Spinal cord (tissue), 9 donors: ENCODE measurements at regions not wholly inside any gene's neighbourhood (a gene's known extent, or its start where the extent isn't known, plus 50 kb on each side); places are given as distances from the start of the nearest gene placed in this dataset.

ENCODE experiments used
- DNase-seq, 6 donors: peaks; one replicate each; pipeline versions ENCODE4 v3.0.0 to v3.0.0-alpha.2; 2013 to 2015; ENCODE audit warnings: low spot score in 6 of 6, low read depth in 4 of 6
- H3K27ac ChIP-seq: one replicate; pipeline ENCODE4 v1.5.1; 2013; ENCODE audit warnings: low read depth, low read length, control low read depth
- H3K27me3 ChIP-seq: one replicate; pipeline ENCODE4 v1.6.1; 2013; ENCODE audit warnings: low read length; ENCODE audit not compliant: control insufficient read depth, insufficient read depth
- H3K36me3 ChIP-seq: one replicate; pipeline ENCODE4 v1.6.1; 2013; ENCODE audit warnings: low read length; ENCODE audit not compliant: control insufficient read depth, insufficient read depth
- H3K4me1 ChIP-seq: one replicate; pipeline ENCODE4 v1.6.1; 2013; ENCODE audit warnings: low read length; ENCODE audit not compliant: control insufficient read depth, insufficient read depth
- H3K4me3 ChIP-seq: one replicate; pipeline ENCODE4 v1.5.1; 2013; ENCODE audit warnings: low read depth, low read length, control low read depth
- H3K9me3 ChIP-seq: one replicate; pipeline ENCODE4 v1.6.1; 2013; ENCODE audit warnings: low read length; ENCODE audit not compliant: control insufficient read depth, insufficient read depth
- WGBS: methylation state at CpG from one replicate; pipeline ENCODE4 v1.1.5; 2013; ENCODE audit warnings: missing lambda C conversion rate; ENCODE audit not compliant: insufficient coverage; 5-methylcytosine and 5-hydroxymethylcytosine counted together
- donor health status: healthy.

GRCh38 chr2:142330458-142330857 lies 199.6 kb upstream of the LRP1B start:
- no peaks in the 10 kb centered on the region for H3K36me3 ChIP-seq
- H3K4me1 ChIP-seq, result no peaks in the 10 kb centered on the region
- WGBS, result no CpG with 5 or more reads among the region's 1 CpG
- peak in 1 of 6 donors; percentile 30 for DNase-seq
- H3K27ac ChIP-seq, result no peak overlapping the region
- no peak overlapping the region for H3K4me3 ChIP-seq
- H3K27me3 ChIP-seq, result no peaks in the 10 kb centered on the region
- H3K9me3 ChIP-seq, result no peaks in the 10 kb centered on the region

- Histone ChIP-seq H3K4me1 (no peaks in the 10 kb centered on the region), H3K36me3 (no peaks in the 10 kb centered on the region), H3K27ac (no peak overlapping the region), H3K9me3 (no peaks in the 10 kb centered on the region), H3K4me3 (no peak overlapping the region), H3K27me3 (no peaks in the 10 kb centered on the region)
- peak in 1 of 6 donors; percentile 12 for DNase-seq
These were observed 195.1 kb upstream of the LRP1B start for GRCh38 chr2:142325870-142326269.

- no peaks in the 10 kb centered on the region for H3K9me3 ChIP-seq
- H3K36me3 ChIP-seq, result no peaks in the 10 kb centered on the region
- H3K27me3 ChIP-seq, result no peaks in the 10 kb centered on the region
- no peaks in the 10 kb centered on the region for H3K4me1 ChIP-seq
- WGBS, result 86% methylated on average over 1 of the region's 1 CpG
- no peak overlapping the region for H3K27ac ChIP-seq
- no peak for DNase-seq
- H3K4me3 ChIP-seq, result no peak overlapping the region
These were observed 192.4 kb upstream of the LRP1B start for GRCh38 chr2:142323206-142323605.

- H3K9me3 ChIP-seq, result no peaks in the 10 kb centered on the region
- H3K27ac ChIP-seq, result no peak overlapping the region
- no peaks in the 10 kb centered on the region for H3K27me3 ChIP-seq
- no peaks in the 10 kb centered on the region for H3K36me3 ChIP-seq
- H3K4me1 ChIP-seq, result no peaks in the 10 kb centered on the region
- no peak for DNase-seq
- H3K4me3 ChIP-seq, result no peak overlapping the region
- WGBS, result 80% methylated on average over 1 of the region's 1 CpG
These were observed 191.0 kb upstream of the LRP1B start for GRCh38 chr2:142321706-142322280.

GRCh38 chr2:142320067-142320466 lies 189.3 kb upstream of the LRP1B start:
- Histone ChIP-seq H3K4me3 (no peak overlapping the region), H3K36me3 (no peaks in the 10 kb centered on the region), H3K27ac (no peak overlapping the region), H3K9me3 (no peaks in the 10 kb centered on the region), H3K27me3 (no peaks in the 10 kb centered on the region), H3K4me1 (no peaks in the 10 kb centered on the region)
- DNase-seq, result no peak
- no CpG with 5 or more reads among the region's 1 CpG for WGBS

- peaks cover 2% of the 10 kb centered on the region for H3K9me3 ChIP-seq
- no peaks in the 10 kb centered on the region for H3K27me3 ChIP-seq
- no peaks in the 10 kb centered on the region for H3K4me1 ChIP-seq
- H3K27ac ChIP-seq, result no peak overlapping the region
- no peak for DNase-seq
- H3K4me3 ChIP-seq, result no peak overlapping the region
- WGBS, result 100% methylated on average over 1 of the region's 4 CpGs
- H3K36me3 ChIP-seq, result no peaks in the 10 kb centered on the region
These were observed 185.2 kb upstream of the LRP1B start for GRCh38 chr2:142316049-142316448.

- H3K36me3 ChIP-seq, result no peaks in the 10 kb centered on the region
- no peak overlapping the region for H3K27ac ChIP-seq
- peaks cover 6% of the 10 kb centered on the region for H3K9me3 ChIP-seq
- no peak for DNase-seq
- H3K4me3 ChIP-seq, result no peak overlapping the region
- H3K4me1 ChIP-seq, result no peaks in the 10 kb centered on the region
- H3K27me3 ChIP-seq, result no peaks in the 10 kb centered on the region
These were observed 184.5 kb upstream of the LRP1B start for GRCh38 chr2:142315346-142315745.

- Histone ChIP-seq H3K9me3 (peaks cover 11% of the 10 kb centered on the region), H3K36me3 (no peaks in the 10 kb centered on the region), H3K4me1 (no peaks in the 10 kb centered on the region), H3K27me3 (no peaks in the 10 kb centered on the region), H3K4me3 (no peak overlapping the region), H3K27ac (no peak overlapping the region)
- no CpG with 5 or more reads among the region's 2 CpGs for WGBS
- no peak for DNase-seq
These were observed 183.3 kb upstream of the LRP1B start for GRCh38 chr2:142314164-142314563.

GRCh38 chr2:142310530-142310929 lies 179.7 kb upstream of the LRP1B start:
- Histone ChIP-seq H3K27me3 (no peaks in the 10 kb centered on the region), H3K9me3 (peaks cover 11% of the 10 kb centered on the region), H3K27ac (no peak overlapping the region), H3K4me3 (no peak overlapping the region), H3K4me1 (no peaks in the 10 kb centered on the region), H3K36me3 (no peaks in the 10 kb centered on the region)
- no peak for DNase-seq

GRCh38 chr2:142308744-142309143 lies 177.9 kb upstream of the LRP1B start:
- Histone ChIP-seq H3K4me1 (no peaks in the 10 kb centered on the region), H3K4me3 (no peak overlapping the region), H3K9me3 (peaks cover 11% of the 10 kb centered on the region), H3K27me3 (no peaks in the 10 kb centered on the region), H3K27ac (no peak overlapping the region), H3K36me3 (no peaks in the 10 kb centered on the region)
- DNase-seq, result no peak
